ENCODE measurements at regions not wholly inside any gene's neighbourhood (a gene's known extent, or its start where the extent isn't known, plus 50 kb on each side); places are given as distances from the start of the nearest gene placed in this dataset.

DNA sequence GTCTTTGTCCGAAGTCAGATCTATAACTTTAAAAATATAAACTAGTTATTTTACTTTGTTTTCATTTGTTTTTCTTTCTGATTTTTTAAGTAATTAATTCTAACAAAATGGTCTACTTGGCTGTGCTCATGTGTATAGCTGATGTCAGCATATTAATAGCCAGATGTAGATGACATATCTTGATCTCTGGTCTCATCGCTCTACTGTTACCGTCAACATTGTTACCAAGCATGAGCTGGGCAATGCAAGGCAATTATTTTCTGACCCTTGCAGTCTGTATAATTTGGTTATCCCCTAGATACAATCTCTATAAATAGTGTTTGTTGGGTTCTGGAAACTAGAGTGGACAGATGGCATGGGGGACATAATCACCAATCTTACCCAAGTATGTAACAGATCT is 151.6 kb upstream of the PTPRK start:
- ATAC-seq = peak; percentile 75; the same call in 2 of the 3 replicates
- TF ChIP-seq, protein P1, sequence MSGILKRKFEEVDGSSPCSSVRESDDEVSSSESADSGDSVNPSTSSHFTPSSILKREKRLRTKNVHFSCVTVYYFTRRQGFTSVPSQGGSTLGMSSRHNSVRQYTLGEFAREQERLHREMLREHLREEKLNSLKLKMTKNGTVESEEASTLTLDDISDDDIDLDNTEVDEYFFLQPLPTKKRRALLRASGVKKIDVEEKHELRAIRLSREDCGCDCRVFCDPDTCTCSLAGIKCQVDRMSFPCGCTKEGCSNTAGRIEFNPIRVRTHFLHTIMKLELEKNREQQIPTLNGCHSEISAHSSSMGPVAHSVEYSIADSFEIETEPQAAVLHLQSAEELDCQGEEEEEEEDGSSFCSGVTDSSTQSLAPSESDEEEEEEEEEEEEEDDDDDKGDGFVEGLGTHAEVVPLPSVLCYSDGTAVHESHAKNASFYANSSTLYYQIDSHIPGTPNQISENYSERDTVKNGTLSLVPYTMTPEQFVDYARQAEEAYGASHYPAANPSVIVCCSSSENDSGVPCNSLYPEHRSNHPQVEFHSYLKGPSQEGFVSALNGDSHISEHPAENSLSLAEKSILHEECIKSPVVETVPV (CRISPR knock-in tag; IDR thresholded peaks at IDR 0.05) = no peak
- TF ChIP-seq TCF4 (CRISPR knock-in tag; IDR thresholded peaks at IDR 0.05; ENCODE audit: borderline replicate concordance) = peak; percentile 86
- TF ChIP-seq, protein P2, sequence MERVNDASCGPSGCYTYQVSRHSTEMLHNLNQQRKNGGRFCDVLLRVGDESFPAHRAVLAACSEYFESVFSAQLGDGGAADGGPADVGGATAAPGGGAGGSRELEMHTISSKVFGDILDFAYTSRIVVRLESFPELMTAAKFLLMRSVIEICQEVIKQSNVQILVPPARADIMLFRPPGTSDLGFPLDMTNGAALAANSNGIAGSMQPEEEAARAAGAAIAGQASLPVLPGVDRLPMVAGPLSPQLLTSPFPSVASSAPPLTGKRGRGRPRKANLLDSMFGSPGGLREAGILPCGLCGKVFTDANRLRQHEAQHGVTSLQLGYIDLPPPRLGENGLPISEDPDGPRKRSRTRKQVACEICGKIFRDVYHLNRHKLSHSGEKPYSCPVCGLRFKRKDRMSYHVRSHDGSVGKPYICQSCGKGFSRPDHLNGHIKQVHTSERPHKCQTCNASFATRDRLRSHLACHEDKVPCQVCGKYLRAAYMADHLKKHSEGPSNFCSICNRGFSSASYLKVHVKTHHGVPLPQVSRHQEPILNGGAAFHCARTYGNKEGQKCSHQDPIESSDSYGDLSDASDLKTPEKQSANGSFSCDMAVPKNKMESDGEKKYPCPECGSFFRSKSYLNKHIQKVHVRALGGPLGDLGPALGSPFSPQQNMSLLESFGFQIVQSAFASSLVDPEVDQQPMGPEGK (CRISPR knock-in tag; IDR thresholded peaks at IDR 0.05; ENCODE audit: borderline replicate concordance) = no peak
- no peak for TF ChIP-seq CSDC2 (CRISPR knock-in tag; IDR thresholded peaks at IDR 0.05)
- no peak for TF ChIP-seq ZC3H10 (CRISPR knock-in tag; IDR thresholded peaks at IDR 0.05)
- TF ChIP-seq ZFP3 (CRISPR knock-in tag; IDR thresholded peaks at IDR 0.05) = no peak

DNA sequence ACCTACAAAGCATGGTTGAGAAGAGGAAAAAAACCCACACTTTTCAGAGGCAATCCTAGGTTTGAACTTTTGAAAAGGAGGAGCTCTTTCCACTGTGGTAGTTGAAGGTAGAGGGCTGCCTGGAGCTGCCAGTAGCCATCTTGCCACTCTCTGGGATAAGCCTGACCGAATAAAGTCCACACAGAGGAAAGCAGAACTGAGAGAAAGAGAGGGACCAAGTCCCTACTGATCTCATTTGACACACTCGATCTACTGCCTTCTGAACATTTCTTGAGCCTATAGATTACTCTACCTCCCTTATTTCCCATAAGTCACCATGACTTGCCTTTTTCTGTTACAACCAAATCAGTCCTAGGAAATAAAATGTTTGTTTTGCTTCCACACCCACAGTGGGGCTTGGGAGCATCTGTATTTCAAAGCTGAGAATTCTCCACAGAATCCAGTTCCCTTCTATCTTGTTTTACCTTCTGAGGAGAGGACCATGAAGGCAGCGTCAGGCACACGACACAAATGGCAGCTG is 147.0 kb upstream of the PTPRK start:
- TF ChIP-seq ZNF565 (CRISPR knock-in tag; conservative IDR thresholded peaks at IDR 0.05; ENCODE audit: low read depth) (no peak), GLIS3 (CRISPR knock-in tag; IDR thresholded peaks at IDR 0.05) (no peak), ISL1 (CRISPR knock-in tag; IDR thresholded peaks at IDR 0.05) (no peak), BACH2 (CRISPR knock-in tag; IDR thresholded peaks at IDR 0.05; ENCODE audit: borderline replicate concordance) (no peak), SNAI2 (CRISPR knock-in tag; IDR thresholded peaks at IDR 0.05) (no peak), ESRRG (CRISPR knock-in tag; IDR thresholded peaks at IDR 0.05) (no peak), ARNTL (CRISPR knock-in tag; IDR thresholded peaks at IDR 0.05; ENCODE audit: borderline replicate concordance, low read depth) (no peak), OSR1 (CRISPR knock-in tag; IDR thresholded peaks at IDR 0.05) (no peak), CSDC2 (CRISPR knock-in tag; IDR thresholded peaks at IDR 0.05) (no peak), TOX (CRISPR knock-in tag; IDR thresholded peaks at IDR 0.05; ENCODE audit: borderline replicate concordance) (no peak)
- TF ChIP-seq, protein P1 (CRISPR knock-in tag; IDR thresholded peaks at IDR 0.05) = no peak
- TF ChIP-seq, protein P2 (CRISPR knock-in tag; IDR thresholded peaks at IDR 0.05; ENCODE audit: borderline replicate concordance) = no peak
- no peak for ATAC-seq

DNA sequence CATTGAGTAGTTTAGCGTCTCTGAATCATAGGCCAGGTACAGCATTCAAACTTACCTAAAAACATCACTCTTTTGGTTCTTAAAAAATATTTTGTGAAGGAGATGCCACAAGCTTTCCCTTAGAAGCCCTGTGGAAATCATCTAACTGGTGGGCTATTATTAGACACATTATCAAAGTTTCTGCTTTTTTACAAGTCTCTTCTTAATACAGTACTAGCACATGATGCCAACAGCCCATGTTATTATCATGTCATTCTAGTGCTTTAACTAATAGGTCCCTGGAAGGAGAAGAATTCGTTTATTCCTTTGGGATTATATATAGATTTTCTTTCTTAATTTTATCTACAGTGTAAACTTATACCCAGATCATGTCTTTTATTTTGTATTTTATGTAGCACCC is 146.0 kb upstream of the PTPRK start:
- no peak for ATAC-seq
- TF ChIP-seq TOX (CRISPR knock-in tag; IDR thresholded peaks at IDR 0.05; ENCODE audit: borderline replicate concordance) (no peak), OSR1 (CRISPR knock-in tag; IDR thresholded peaks at IDR 0.05) (no peak), BACH2 (CRISPR knock-in tag; IDR thresholded peaks at IDR 0.05; ENCODE audit: borderline replicate concordance) (no peak), ARNTL (CRISPR knock-in tag; IDR thresholded peaks at IDR 0.05; ENCODE audit: borderline replicate concordance, low read depth) (no peak), ZNF70 (CRISPR knock-in tag; IDR thresholded peaks at IDR 0.05) (no peak), SNAI2 (CRISPR knock-in tag; IDR thresholded peaks at IDR 0.05) (no peak)
- TF ChIP-seq, protein P2 (CRISPR knock-in tag; IDR thresholded peaks at IDR 0.05; ENCODE audit: borderline replicate concordance) = no peak

DNA sequence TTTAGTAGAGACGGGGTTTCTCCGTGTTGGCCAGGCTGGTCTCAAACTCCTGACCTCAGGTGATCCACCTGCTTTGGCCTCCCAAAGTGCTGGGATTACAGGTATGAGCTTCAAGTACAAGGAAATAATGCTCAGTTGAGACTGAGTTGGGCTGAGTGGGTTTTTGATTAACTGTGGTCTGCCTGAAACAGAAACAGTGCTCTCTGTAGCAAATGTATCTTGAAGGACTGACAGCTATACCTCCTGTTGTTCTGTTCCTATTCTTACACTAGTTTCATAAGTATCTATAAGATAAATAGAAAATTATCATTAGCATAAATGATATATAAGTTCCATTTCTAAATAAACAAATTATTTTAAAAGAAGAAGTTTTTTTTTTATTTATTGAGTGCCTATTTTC is 142.8 kb upstream of the PTPRK start:
- ATAC-seq = no peak
- TF ChIP-seq BACH2 (CRISPR knock-in tag; IDR thresholded peaks at IDR 0.05; ENCODE audit: borderline replicate concordance) (no peak), OSR1 (CRISPR knock-in tag; IDR thresholded peaks at IDR 0.05) (no peak), ESRRG (CRISPR knock-in tag; IDR thresholded peaks at IDR 0.05) (no peak)

Measured in SK-N-SH treated with all-trans-retinoic acid at 6 μM for 48 hours (cell line).